Keratinocyte (primary cell): ENCODE measurements at regions not wholly inside any gene's neighbourhood (a gene's known extent, or its start where the extent isn't known, plus 50 kb on each side); places are given as distances from the start of the nearest gene placed in this dataset.

Experiments
- DNase-seq: peaks from one replicate; pipeline ENCODE4 v3.0.0-alpha.2; 2011; ENCODE audit warnings: low read depth, missing footprints, low spot score
- FAIRE-seq: peaks from 2 replicates; lab custom pipeline; 2011; peaks lifted over from hg19 to GRCh38; lab: Jason Lieb, UNC
- H2AFZ ChIP-seq: 2 replicates; pipeline ENCODE4 v1.6.0; 2012; ENCODE audit warnings: low read length, control low read depth, inconsistent platforms; ENCODE audit not compliant: control insufficient read depth
- H3K27ac ChIP-seq: 2 replicates; pipeline ENCODE4 v1.5.1; 2011; ENCODE audit warnings: low read length; ENCODE audit not compliant: control insufficient read depth, insufficient read depth
- H3K27me3 ChIP-seq: 3 replicates; pipeline ENCODE4 v1.6.0; 2011; ENCODE audit warnings: low read length; ENCODE audit not compliant: control insufficient read depth, insufficient read depth; ENCODE audit errors: extremely low read depth
- H3K36me3 ChIP-seq, 2 experiments: 2 replicates in 1 of 2; 3 replicates in 1 of 2; pipeline ENCODE4 v1.5.1; 2011; ENCODE audit warnings: low read length in 2 of 2, mild to moderate bottlenecking in 1 of 2; ENCODE audit not compliant: control insufficient read depth in 2 of 2, insufficient read depth in 2 of 2; ENCODE audit errors: extremely low read depth in 1 of 2
- H3K4me1 ChIP-seq: 3 replicates; pipeline ENCODE4 v1.5.1; 2011; ENCODE audit warnings: low read length; ENCODE audit not compliant: control insufficient read depth, insufficient read depth; ENCODE audit errors: extremely low read depth
- H3K4me2 ChIP-seq: 3 replicates; pipeline ENCODE4 v1.6.0; 2011; ENCODE audit warnings: low read depth, low read length; ENCODE audit not compliant: control insufficient read depth, insufficient read depth; ENCODE audit errors: extremely low read depth
- H3K4me3 ChIP-seq, 3 experiments: fragments of 200-600 bp in 1 of 3; sonication (generic) in 1 of 3; 2 replicates in 2 of 3; 3 replicates in 1 of 3; pipeline ENCODE4 v1.5.1; 2011 to 2016; ENCODE audit warnings: low read length in 3 of 3, mild to moderate bottlenecking in 3 of 3, control low read depth in 2 of 3, inconsistent platforms in 1 of 3, low read depth in 1 of 3, mixed read lengths in 1 of 3, mixed run types in 1 of 3, moderate library complexity in 1 of 3; ENCODE audit not compliant: control insufficient read depth in 2 of 3, insufficient read depth in 2 of 3; ENCODE audit errors: extremely low read depth in 1 of 3
- H3K79me2 ChIP-seq: 2 replicates; pipeline ENCODE4 v1.6.0; 2012; ENCODE audit warnings: low read length; ENCODE audit not compliant: control insufficient read depth, insufficient read depth
- H3K9ac ChIP-seq: 3 replicates; pipeline ENCODE4 v1.6.0; 2011; ENCODE audit warnings: low read length; ENCODE audit not compliant: control insufficient read depth, insufficient read depth; ENCODE audit errors: extremely low read depth
- H3K9me1 ChIP-seq: 3 replicates; pipeline ENCODE4 v1.6.0; 2011; ENCODE audit warnings: low read length; ENCODE audit not compliant: control insufficient read depth, insufficient read depth; ENCODE audit errors: extremely low read depth
- H3K9me3 ChIP-seq: 2 replicates; pipeline ENCODE4 v1.5.1; 2012; ENCODE audit warnings: low read depth, low read length; ENCODE audit not compliant: control insufficient read depth
- H4K20me1 ChIP-seq: 3 replicates; pipeline ENCODE4 v1.6.0; 2011; ENCODE audit warnings: low read length; ENCODE audit not compliant: control insufficient read depth, insufficient read depth; ENCODE audit errors: extremely low read depth
- CTCF ChIP-seq, 3 experiments: IDR thresholded peaks in 1 of 3; conservative IDR thresholded peaks in 1 of 3; optimal IDR thresholded peaks in 1 of 3; 2 replicates in 2 of 3; 3 replicates in 1 of 3; pipeline versions ENCODE3 to v1.5.1; 2011; ENCODE audit warnings: low read length in 3 of 3, mild to moderate bottlenecking in 3 of 3, moderate library complexity in 2 of 3, control low read depth in 1 of 3, inconsistent platforms in 1 of 3; ENCODE audit not compliant: insufficient read depth in 2 of 3; ENCODE audit errors: extremely low read depth in 1 of 3
- EZH2 ChIP-seq: IDR thresholded peaks from one replicate; pipeline ENCODE4 v1.6.1; 2012; ENCODE audit warnings: inconsistent platforms, mild to moderate bottlenecking, low read length, moderate library complexity
- dilution Hi-C: fragments of 300-500 bp; cut with MboI; formaldehyde crosslinking; loops from one replicate; pipeline ENCODE4 v1.7.0; 2020; ENCODE audit warnings: low sequenced_read_pairs; ENCODE audit not compliant: extremely low pct_ligation_motif_present

DNA sequence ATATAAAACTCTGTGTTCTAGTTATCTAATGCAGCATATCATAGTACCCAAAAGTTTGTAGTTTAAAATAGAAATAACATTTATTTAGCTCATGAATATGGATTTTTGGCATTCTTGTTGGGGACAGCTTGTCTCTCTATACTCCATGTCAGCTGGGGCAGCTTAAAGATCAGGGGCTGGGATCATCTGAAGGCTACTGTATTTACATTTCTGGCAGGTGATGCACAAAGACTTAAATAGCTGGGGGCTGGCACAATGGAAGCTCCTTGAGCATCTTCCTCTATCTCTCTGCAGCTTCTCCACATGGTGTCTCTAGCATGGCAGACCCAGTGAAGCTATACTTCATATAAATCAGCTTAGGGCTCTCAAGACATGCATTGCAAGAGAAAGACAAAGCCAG is 55.6 kb upstream of the DAB1 start:
- no peak for FAIRE-seq
- no peak overlapping the region for H3K9ac ChIP-seq
- no peaks in the 10 kb centered on the region for H3K9me1 ChIP-seq
- no peaks in the 10 kb centered on the region for H3K36me3 ChIP-seq
- H3K27me3 ChIP-seq: no peaks in the 10 kb centered on the region
- TF ChIP-seq EZH2 (no peak), CTCF (optimal IDR thresholded peaks at IDR 0.05 in 1 of 3, IDR thresholded peaks at IDR 0.05 in 1 of 3, conservative IDR thresholded peaks at IDR 0.05 in 1 of 3; ENCODE audit: extremely low read depth in 1 of 3, insufficient read depth in 2 of 3, low read length in 3 of 3) (no peak)
- no peak overlapping the region for H3K4me2 ChIP-seq
- no peaks in the 10 kb centered on the region for H3K79me2 ChIP-seq
- no peak overlapping the region for H3K27ac ChIP-seq
- DNase-seq: no peak
- no peaks in the 10 kb centered on the region for H4K20me1 ChIP-seq
- H3K9me3 ChIP-seq: no peaks in the 10 kb centered on the region
- no peak overlapping the region for H2AFZ ChIP-seq
- no peak overlapping the region for H3K4me3 ChIP-seq
- H3K4me1 ChIP-seq: no peaks in the 10 kb centered on the region
- dilution Hi-C loops: no loop called here

GRCh38 chr1:57475366-57475765 is 51.5 kb upstream of the DAB1 start:
- Histone ChIP-seq H3K27me3 (no peaks in the 10 kb centered on the region), H3K4me1 (no peaks in the 10 kb centered on the region), H3K27ac (no peak overlapping the region), H3K4me3 (no peak overlapping the region), H3K4me2 (no peak overlapping the region), H3K9ac (no peak overlapping the region), H3K9me1 (no peaks in the 10 kb centered on the region), H3K79me2 (no peaks in the 10 kb centered on the region), H3K36me3 (no peaks in the 10 kb centered on the region), H3K9me3 (no peaks in the 10 kb centered on the region), H4K20me1 (no peaks in the 10 kb centered on the region), H2AFZ (no peak overlapping the region)
- FAIRE-seq: no peak
- no peak for DNase-seq
- dilution Hi-C loops: no loop called here
- TF ChIP-seq EZH2 (no peak), CTCF (optimal IDR thresholded peaks at IDR 0.05 in 1 of 3, IDR thresholded peaks at IDR 0.05 in 1 of 3, conservative IDR thresholded peaks at IDR 0.05 in 1 of 3; ENCODE audit: extremely low read depth in 1 of 3, insufficient read depth in 2 of 3, low read length in 3 of 3) (no peak)
